Hindlimb muscle (tissue), 1 donor: ENCODE measurements at regions not wholly inside any gene's neighbourhood (a gene's known extent, or its start where the extent isn't known, plus 50 kb on each side); places are given as distances from the start of the nearest gene placed in this dataset.

Experiments used
- DNase-seq: peaks from one replicate; pipeline ENCODE4 v3.0.0-alpha.2; 2013

DNA sequence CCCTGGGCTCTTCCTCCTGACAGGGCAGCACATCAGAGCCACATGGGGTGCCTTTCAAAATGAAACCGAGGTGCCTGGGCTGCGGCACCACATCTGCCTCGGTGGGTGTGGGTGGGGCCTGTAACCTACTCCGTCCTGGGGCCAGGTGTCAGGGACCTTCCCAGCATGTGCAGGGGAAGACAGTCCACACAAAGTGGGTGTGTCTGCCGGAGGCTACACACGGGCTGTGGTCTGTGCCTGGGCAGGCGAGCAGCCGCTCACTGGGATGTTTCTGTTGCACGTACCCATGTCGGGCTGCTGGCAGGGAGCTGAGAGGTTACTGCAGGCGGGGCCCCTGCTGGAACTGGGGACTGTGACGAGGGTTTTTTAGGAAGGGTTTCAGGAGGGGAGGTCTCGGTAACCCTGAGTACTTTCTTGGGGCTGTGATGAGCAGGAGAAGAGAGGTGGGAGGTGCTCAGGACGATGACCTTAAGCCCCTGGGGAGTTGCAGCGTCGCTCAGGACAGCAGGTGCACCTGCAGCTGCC is 351.2 kb downstream of the SEC14L1 start:
- no peak for DNase-seq

- DNase-seq, result no peak
These were observed 351.9 kb downstream of the SEC14L1 start for GRCh38 chr17:77492446-77493237.

GRCh38 chr17:77493238-77493820 is 352.6 kb downstream of the SEC14L1 start:
- no peak for DNase-seq

GRCh38 chr17:77493901-77494663 is 353.3 kb downstream of the SEC14L1 start:
- DNase-seq, result no peak

DNA sequence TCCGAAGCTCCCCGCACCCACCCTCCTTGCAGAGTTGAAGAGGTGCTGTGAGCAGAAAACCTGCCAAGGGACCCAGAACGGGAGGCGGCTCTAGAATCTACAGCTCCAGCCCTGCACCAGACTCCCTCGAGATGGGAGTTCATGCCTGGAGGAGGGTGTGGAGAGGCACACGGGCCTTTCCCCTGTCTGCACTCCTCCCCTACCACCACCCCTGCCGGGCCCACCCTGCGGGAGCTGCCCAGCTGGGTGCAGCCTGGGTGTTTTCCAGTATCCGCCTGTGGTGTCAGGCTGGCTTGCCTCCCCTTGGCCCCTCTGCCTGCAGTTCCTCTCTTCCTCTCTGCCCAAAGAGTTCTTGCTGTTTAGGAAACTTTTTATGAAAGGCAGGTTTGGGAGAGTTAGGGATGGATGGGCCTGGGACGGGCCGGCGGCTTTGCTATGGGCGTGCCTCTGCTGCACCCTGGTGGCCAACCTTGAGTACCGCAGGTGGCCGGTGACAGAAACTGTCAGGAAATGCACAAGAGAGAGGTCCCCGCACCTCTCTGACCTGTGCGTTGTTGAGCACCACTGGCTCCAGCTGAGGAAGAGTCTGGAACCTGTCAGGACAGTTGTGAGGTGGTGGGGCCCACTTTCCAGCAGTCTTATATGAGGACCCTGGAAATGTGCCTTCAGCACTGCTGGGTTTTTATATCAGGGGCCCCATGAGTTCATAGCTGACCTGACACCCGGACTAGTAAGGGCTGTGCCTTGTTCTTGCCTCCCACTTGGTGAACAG is 354.1 kb downstream of the SEC14L1 start:
- DNase-seq, result peak; percentile 84

GRCh38 chr17:77495575-77495974 is 354.8 kb downstream of the SEC14L1 start:
- DNase-seq, result no peak

GRCh38 chr17:77496401-77496801 is 355.6 kb downstream of the SEC14L1 start:
- DNase-seq, result no peak

GRCh38 chr17:77496831-77497577 is 356.2 kb downstream of the SEC14L1 start:
- DNase-seq, result no peak

- DNase-seq, result no peak
These were observed 356.8 kb downstream of the SEC14L1 start for GRCh38 chr17:77497578-77497934.

DNA sequence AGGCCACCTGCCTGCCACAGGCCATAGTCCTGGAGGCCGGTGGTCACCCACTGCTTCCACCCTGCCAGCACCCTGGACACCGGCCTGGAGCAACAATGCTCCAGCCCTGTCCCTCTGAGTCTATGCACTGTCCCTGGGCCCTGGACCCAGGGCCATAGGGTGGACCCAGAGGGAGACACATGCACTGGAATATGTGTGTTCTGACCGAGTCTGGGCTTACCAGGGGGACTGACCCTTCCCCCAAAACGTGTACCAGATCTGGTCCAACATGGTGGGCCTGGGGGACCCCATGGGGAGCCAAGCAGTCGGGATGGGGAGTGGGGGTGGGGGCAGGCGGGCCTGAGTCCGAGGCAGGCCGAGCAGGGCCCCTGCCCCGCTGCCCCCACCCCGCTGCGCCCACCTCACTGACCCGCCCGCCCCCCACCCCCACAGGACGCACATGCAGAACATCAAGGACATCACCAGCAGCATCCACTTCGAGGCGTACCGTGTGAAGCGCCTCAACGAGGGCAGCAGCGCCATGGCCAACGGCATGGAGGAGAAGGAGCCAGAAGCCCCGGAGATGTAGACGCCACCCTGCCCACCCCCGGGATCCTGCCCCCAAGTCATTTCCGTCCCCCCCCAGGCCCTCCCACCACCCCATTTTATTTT is 357.4 kb downstream of the SEC14L1 start:
- no peak for DNase-seq

DNA sequence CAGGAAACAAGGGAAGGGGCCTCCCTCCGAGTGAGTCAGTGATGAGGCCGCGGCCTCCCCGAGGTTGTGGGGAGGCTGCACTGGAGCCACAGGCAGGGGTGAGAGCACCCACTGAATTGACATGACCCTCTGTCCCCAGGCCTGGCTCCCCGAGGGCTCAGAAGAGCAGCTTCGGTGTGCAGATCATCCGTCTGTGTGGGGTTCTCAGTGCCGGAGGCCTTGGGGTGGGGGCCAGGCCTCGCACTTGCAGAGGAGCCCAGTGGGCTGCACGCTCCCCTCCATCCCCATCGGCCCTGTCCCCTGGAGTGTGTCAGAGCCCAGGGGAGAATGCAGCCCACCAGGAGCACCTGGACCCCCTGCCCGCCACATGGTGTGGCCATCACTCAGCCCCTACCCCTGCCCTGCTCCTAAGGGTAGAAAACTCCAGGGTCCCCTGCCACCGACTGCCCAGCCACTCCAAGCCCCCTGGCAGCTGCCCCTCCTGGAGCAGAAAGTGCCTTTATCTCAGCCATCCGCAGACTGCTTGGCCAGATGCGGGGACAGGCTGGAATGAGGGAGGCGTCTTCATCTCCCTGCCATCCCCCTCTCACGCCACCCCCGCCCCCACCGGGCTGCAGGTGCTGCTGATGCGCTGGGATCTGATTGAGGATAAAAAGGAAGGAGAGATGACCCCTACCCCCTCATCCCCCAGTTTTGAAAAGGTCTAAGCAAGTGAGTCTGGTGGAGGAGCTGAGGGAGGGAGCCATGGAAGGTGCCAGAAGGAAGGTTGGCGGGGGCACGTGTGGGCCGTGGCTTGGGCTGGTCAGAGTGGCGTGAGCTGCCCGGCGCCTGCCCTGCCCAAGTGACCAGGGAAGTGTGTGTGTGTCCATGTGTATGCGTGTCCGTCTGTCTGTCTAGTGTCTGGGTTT is 358.3 kb downstream of the SEC14L1 start:
- DNase-seq, result no peak

DNA sequence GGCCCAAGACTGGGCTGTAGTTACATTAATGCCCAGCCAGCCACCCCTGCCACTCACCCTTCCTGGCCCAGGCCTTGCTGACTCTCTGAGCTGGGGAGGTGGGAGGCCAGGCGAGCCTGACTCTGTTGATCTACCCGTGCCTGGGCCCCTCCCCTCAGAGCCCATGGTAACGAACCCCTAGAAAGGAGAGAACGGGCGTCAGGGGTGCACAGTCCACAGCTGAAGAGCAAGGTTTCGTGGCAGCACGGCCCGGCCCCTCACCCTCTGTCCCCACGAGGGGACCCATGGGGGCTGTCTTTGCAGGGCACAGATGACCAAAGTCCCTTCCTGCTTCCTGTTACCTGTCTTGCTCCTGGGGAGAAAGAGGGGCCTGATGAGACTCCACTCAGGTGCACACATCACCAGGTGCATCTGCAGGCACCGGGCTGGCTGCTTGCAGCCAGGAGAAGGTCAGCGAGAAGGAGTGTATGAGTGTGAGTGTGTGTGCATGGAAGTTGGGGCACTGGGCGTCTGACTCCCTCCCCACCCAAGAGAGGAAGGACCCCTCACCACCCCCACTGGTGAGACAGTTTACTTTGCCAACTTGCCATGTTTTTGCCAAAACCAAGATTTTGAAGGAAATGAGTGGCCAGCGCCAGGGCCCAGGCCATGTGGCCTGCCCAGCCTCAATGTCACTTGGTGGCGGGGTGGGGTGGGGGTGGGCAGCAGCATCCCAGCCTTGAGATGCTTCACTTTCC is 359.1 kb downstream of the SEC14L1 start:
- DNase-seq, result no peak

DNA sequence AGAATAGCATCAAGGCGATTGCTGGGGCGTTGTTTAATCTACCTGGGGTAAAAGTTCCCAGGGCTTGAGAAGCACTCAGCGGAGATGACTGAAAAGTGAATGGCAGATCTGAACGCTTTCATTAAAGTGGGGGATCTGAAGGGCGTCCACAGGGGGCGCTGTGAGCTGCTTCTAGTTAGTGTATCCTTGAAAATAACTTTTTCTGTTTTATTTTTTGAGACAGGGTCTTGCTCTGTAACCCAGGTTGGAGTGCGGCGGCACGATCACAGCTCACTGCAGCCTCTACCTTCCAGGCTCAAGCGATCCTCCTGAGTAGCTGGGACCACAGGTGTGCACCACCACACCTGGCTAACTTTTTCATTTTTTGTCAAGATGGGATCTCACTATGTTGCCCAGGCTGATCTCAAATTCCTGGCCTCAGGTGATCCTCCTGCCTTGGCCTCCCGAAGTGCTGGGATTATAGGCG is 360.4 kb downstream of the SEC14L1 start:
- DNase-seq, result no peak

DNA sequence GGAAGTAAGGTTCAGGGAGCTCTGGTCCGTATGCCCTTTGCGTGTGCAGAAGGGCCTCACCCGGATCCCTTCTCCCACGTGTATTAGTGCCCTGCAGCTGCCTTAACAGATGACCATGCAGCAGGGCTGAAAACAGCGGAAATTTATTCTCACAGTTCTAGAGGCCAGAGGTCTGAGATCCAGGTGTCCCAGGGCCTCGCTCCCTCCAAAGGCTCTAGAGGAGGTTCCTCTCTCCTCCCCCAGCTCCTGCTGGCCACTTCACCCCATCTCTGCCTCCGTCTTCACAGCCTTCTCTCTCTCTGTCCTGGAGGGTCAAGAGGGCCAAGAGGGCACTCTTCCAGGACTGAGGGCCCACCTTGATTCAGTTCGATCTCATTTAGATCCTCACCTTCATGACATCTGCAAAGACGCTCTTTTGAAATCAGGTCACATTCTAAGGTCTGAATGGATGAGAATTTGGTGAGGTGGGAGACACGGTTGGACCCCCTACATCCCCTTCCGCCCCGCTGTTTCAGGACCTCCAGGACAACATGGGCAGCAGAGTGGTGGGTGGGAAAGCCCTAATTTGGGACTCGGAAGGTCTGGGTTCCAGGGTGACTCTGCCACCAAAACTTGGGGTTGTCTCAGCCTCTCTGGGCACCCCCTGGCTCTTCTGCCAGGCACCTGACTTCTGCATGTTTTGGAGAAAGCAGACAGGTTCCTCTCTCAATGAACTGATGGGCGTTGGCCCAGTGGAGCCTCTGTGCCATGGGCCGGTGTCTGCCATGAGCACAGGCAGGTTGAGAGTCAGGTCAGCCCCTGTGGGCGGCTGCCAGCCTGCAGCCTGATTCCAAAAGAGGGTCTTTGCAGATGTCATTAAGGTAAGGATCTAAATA is 361.2 kb downstream of the SEC14L1 start:
- no peak for DNase-seq

- no peak for DNase-seq
These were observed 362.0 kb downstream of the SEC14L1 start for GRCh38 chr17:77502626-77503292.

- no peak for DNase-seq
These were observed 362.5 kb downstream of the SEC14L1 start for GRCh38 chr17:77503293-77503655.

DNA sequence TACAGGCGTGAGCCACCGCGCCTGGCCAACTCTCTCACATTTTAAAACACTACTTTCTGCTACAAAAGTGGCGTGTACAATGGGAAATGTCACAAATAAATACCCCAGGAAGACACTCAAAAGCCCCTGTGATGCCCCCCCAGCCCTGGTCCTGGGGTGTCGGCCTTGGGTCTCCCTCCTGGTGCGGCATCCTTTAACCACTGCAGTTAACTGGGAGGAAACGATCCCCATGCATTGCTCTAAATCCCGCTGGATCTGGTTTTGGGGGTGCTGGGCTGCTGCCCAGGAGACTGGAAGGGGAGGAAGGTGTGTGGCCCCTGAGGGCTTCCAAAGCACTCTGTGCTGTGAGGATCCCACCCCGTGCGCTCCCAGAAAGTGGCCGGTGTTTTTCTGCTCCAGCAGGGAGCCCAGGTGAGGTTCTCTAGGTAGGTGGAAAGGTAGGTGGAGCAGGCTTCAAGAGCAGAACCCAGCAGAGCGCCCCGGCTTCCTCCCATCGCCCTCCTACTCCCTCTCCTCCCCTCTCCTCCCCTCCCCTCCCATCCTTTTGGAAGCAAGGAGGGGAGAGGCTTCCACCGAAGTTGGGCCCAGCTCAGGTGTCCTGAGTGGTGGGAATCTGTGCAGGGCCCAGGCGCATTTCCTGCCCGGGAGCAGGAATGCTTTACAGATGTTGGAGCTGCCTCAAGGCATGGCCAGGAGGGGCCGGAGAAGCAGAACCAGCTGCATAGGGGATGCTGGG is 363.3 kb downstream of the SEC14L1 start:
- DNase-seq, result no peak
